ENCODE measurements at regions not wholly inside any gene's neighbourhood (a gene's known extent, or its start where the extent isn't known, plus 50 kb on each side); places are given as distances from the start of the nearest gene placed in this dataset.

- no peak overlapping the region for H3K27ac ChIP-seq
- no peak for DNase-seq
- in situ Hi-C loops (cut with HindIII; ENCODE audit: low pct_ligation_motif_present, low sequenced_read_pairs) = no loop called here
- H3K4me3 ChIP-seq (ENCODE audit: low read depth, low read length) = no peak overlapping the region
- H3K36me3 ChIP-seq (replicated peaks) = no peaks in the 10 kb centered on the region
- no peaks in the 10 kb centered on the region for H3K27me3 ChIP-seq (replicated peaks)
- no peak for TF ChIP-seq CTCF (IDR thresholded peaks at IDR 0.05; ENCODE audit: low read depth, low read length, missing control alignments)
Observed at GRCh38 chr9:26689041-26689440, 203.6 kb downstream of the CAAP1 start.

GRCh38 chr9:26687421-26687820 is 205.2 kb downstream of the CAAP1 start:
- Histone ChIP-seq H3K36me3 (replicated peaks) (no peaks in the 10 kb centered on the region), H3K4me3 (ENCODE audit: low read depth, low read length) (no peak overlapping the region), H3K27me3 (replicated peaks) (no peaks in the 10 kb centered on the region), H3K27ac (no peak overlapping the region)
- TF ChIP-seq CTCF (IDR thresholded peaks at IDR 0.05; ENCODE audit: low read depth, low read length, missing control alignments) = no peak
- no peak for DNase-seq
- in situ Hi-C loops (cut with HindIII; ENCODE audit: low pct_ligation_motif_present, low sequenced_read_pairs) = no loop called here

DNA sequence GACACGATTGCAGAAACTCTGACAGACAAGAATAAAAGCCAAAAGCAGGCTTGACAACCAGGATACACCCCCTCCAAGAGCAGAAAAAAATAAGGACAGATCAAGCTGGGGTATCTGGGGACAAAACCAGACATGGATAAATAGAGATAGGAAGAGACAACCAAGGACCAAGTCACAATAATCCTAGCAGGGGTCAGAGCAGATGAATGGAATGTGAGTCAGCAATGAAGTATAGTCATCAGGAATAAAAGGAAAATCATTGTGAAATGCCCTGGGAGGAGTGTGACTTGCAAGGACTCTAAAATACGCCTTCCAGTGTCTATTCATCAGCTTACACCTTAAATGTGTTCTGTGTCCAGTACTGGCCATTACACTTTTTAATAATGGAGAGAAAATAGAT is 206.8 kb downstream of the CAAP1 start:
- Histone ChIP-seq H3K27ac (no peak overlapping the region), H3K4me3 (ENCODE audit: low read depth, low read length) (no peak overlapping the region), H3K27me3 (replicated peaks) (no peaks in the 10 kb centered on the region), H3K36me3 (replicated peaks) (no peaks in the 10 kb centered on the region)
- no peak for TF ChIP-seq CTCF (IDR thresholded peaks at IDR 0.05; ENCODE audit: low read depth, low read length, missing control alignments)
- no peak for DNase-seq
- in situ Hi-C loops (cut with HindIII; ENCODE audit: low pct_ligation_motif_present, low sequenced_read_pairs) = no loop called here

DNA sequence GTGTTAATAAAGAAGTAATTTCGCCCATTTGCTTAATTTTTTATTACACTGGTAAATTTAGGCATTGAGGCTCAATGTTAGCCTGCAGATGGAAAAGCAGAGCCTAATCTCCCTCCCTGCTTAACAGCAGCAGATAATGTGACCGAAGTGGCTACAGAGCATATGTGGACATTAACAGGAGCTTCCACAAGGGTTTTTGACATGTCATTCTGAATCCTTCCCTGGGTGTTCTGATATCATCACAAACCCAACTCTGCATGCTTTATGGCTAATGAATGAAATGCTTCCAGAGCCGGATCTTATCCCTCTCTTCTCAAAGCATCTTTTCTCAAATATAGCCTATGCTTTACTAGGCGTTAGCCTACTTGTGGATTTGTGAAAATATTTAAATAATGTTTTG is 208.6 kb downstream of the CAAP1 start:
- H3K27ac ChIP-seq = no peak overlapping the region
- in situ Hi-C loops (cut with HindIII; ENCODE audit: low pct_ligation_motif_present, low sequenced_read_pairs) = no loop called here
- H3K36me3 ChIP-seq (replicated peaks) = no peaks in the 10 kb centered on the region
- TF ChIP-seq CTCF (IDR thresholded peaks at IDR 0.05; ENCODE audit: low read depth, low read length, missing control alignments) = no peak
- no peaks in the 10 kb centered on the region for H3K27me3 ChIP-seq (replicated peaks)
- no peak for DNase-seq
- no peak overlapping the region for H3K4me3 ChIP-seq (ENCODE audit: low read depth, low read length)

DNA sequence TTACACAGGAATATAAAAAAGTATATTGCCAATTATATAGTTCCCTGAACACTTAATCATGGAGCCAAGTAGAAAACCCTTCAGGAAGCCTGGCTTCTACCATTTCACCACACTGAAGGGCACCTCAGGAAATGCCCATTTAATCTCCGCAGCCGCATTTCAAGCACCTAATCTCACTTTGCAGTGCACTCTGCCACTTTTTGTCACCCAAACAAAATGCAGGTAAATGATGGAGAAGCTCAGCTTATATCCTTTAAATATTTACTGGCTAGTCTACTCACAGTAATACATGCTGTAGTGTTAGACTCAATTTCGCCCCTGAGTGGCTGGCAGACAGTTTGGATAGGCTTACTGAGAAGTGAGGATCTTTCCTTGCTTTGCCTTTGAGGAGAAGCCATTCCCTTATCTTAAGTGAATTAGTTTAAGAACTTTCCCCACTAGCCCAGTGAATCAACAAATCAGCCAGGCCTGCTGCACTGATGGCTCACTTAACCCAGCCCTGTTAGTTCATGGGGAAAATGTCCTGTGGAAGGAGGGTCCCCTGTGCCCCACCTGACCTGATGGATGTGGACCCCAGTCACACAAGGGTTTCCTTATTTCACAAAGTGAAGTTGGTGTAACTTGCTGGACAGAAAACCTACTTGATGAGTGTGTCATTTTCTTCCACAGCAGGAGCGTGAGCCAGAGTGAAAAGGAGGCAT is 209.7 kb downstream of the CAAP1 start:
- TF ChIP-seq CTCF (IDR thresholded peaks at IDR 0.05; ENCODE audit: low read depth, low read length, missing control alignments) = no peak
- Histone ChIP-seq H3K27ac (no peak overlapping the region), H3K4me3 (ENCODE audit: low read depth, low read length) (no peak overlapping the region), H3K36me3 (replicated peaks) (no peaks in the 10 kb centered on the region), H3K27me3 (replicated peaks) (no peaks in the 10 kb centered on the region)
- DNase-seq = no peak
- in situ Hi-C loops (cut with HindIII; ENCODE audit: low pct_ligation_motif_present, low sequenced_read_pairs) = no loop called here

GRCh38 chr9:26682041-26682440 is 210.6 kb downstream of the CAAP1 start:
- TF ChIP-seq CTCF (IDR thresholded peaks at IDR 0.05; ENCODE audit: low read depth, low read length, missing control alignments) = no peak
- Histone ChIP-seq H3K36me3 (replicated peaks) (no peaks in the 10 kb centered on the region), H3K27me3 (replicated peaks) (no peaks in the 10 kb centered on the region), H3K27ac (no peak overlapping the region), H3K4me3 (ENCODE audit: low read depth, low read length) (no peak overlapping the region)
- DNase-seq = no peak
- in situ Hi-C loops (cut with HindIII; ENCODE audit: low pct_ligation_motif_present, low sequenced_read_pairs) = no loop called here

Data from brain microvascular endothelial cell (primary cell).